HG03432 (cell line): ENCODE measurements at regions not wholly inside any gene's neighbourhood (a gene's known extent, or its start where the extent isn't known, plus 50 kb on each side); places are given as distances from the start of the nearest gene placed in this dataset.
A peak's percentile ranks its signal among the peaks of the same experiment; 100 is the strongest.

Experiments
- ATAC-seq: cut with Tn5 transposase; IDR thresholded peaks from one replicate; pipeline ENCODE4 v1.9.1; 2021; ENCODE audit warnings: mild to moderate bottlenecking, moderate library complexity; ENCODE audit not compliant: unreplicated experiment

- no peak for ATAC-seq
Measured at GRCh38 chr14:61847861-61848260, 85.6 kb downstream of the SNAPC1 start.

GRCh38 chr14:61854898-61855297, 92.7 kb downstream of the SNAPC1 start:
- ATAC-seq = no peak

- peak; percentile 98 for ATAC-seq
Measured at GRCh38 chr14:61860294-61860918, 98.2 kb downstream of the SNAPC1 start.

- no peak for ATAC-seq
Measured at GRCh38 chr14:61861320-61861865, 99.2 kb downstream of the SNAPC1 start.

GRCh38 chr14:61864329-61864898, 102.2 kb downstream of the SNAPC1 start:
- ATAC-seq = no peak

GRCh38 chr14:61866932-61867920, 105.0 kb downstream of the SNAPC1 start:
- ATAC-seq = peak; percentile 99

GRCh38 chr14:61868846-61869245, 106.6 kb downstream of the SNAPC1 start:
- no peak for ATAC-seq

GRCh38 chr14:61870163-61870562, 107.9 kb downstream of the SNAPC1 start:
- no peak for ATAC-seq

- ATAC-seq = peak; percentile 98
Measured at GRCh38 chr14:61872452-61872851, 110.2 kb downstream of the SNAPC1 start.

GRCh38 chr14:61875483-61875882, 113.3 kb downstream of the SNAPC1 start:
- no peak for ATAC-seq

GRCh38 chr14:61876362-61877034, 114.3 kb downstream of the SNAPC1 start:
- no peak for ATAC-seq

GRCh38 chr14:61877035-61877390, 114.8 kb downstream of the SNAPC1 start:
- no peak for ATAC-seq

GRCh38 chr14:61877768-61878167, 115.5 kb downstream of the SNAPC1 start:
- no peak for ATAC-seq

- ATAC-seq = no peak
Measured at GRCh38 chr14:61878931-61879330, 116.7 kb downstream of the SNAPC1 start.

- ATAC-seq = no peak
Measured at GRCh38 chr14:61881046-61881445, 118.8 kb downstream of the SNAPC1 start.

- no peak for ATAC-seq
Measured at GRCh38 chr14:61884711-61885110, 122.5 kb downstream of the SNAPC1 start.

- ATAC-seq = no peak
Measured at GRCh38 chr14:61885203-61885961, 123.2 kb downstream of the SNAPC1 start.

GRCh38 chr14:61887628-61888027, 125.4 kb downstream of the SNAPC1 start:
- no peak for ATAC-seq

- ATAC-seq = peak; percentile 99
Measured at GRCh38 chr14:61889914-61890351, 127.7 kb downstream of the SNAPC1 start.

GRCh38 chr14:61891170-61891569, 128.9 kb downstream of the SNAPC1 start:
- no peak for ATAC-seq
